Tibial nerve (tissue), 4 donors: ENCODE measurements at regions not wholly inside any gene's neighbourhood (a gene's known extent, or its start where the extent isn't known, plus 50 kb on each side); places are given as distances from the start of the nearest gene placed in this dataset.

Experiments used
- CTCF ChIP-seq, 5 experiments: fragments of 200-600 bp in 3 of 5; fragments of 450-650 bp in 2 of 5; sonication (generic) in 3 of 5; IDR thresholded peaks; one replicate each; pipeline ENCODE4 v1.5.1; 2016 to 2019; ENCODE audit warnings: antibody characterized with exemption in 5 of 5, mild to moderate bottlenecking in 3 of 5, moderate library complexity in 2 of 5
- EP300 ChIP-seq, 2 donors: sonication (generic); formaldehyde crosslinking; IDR thresholded peaks; one replicate each; pipeline ENCODE4 v1.6.1; 2017; ENCODE audit warnings: antibody characterized with exemption in 2 of 2, mild to moderate bottlenecking in 1 of 2
- POLR2A ChIP-seq, 2 donors: fragments of 450-650 bp; IDR thresholded peaks; one replicate each; pipeline ENCODE4 v1.6.1; 2017; ENCODE audit warnings: antibody characterized with exemption in 2 of 2, mild to moderate bottlenecking in 2 of 2, moderate library complexity in 2 of 2

- no peak for TF ChIP-seq CTCF (IDR thresholded peaks at IDR 0.05)
- TF ChIP-seq EP300 (IDR thresholded peaks at IDR 0.05), result no peak
- TF ChIP-seq POLR2A (IDR thresholded peaks at IDR 0.05), result no peak
These were observed 193.0 kb upstream of the C9orf72 start for GRCh38 chr9:27766073-27766835.
